Osteocyte (in vitro differentiated cells): ENCODE measurements at regions not wholly inside any gene's neighbourhood (a gene's known extent, or its start where the extent isn't known, plus 50 kb on each side); places are given as distances from the start of the nearest gene placed in this dataset.

Experiments
- DNase-seq: peaks from one replicate; pipeline ENCODE4 v3.0.0; 2021; ENCODE audit warnings: mixed read lengths; ENCODE audit not compliant: unreplicated experiment; ENCODE audit errors: extremely low spot score
- H3K27ac Mint-ChIP-seq: one replicate; pipeline ENCODE4 v1.8.0; 2021; ENCODE audit warnings: mild to moderate bottlenecking, mixed read lengths; ENCODE audit not compliant: unreplicated experiment
- H3K27me3 Mint-ChIP-seq: one replicate; pipeline ENCODE4 v1.8.0; 2021; ENCODE audit warnings: mixed read lengths; ENCODE audit not compliant: unreplicated experiment
- H3K36me3 Mint-ChIP-seq: one replicate; pipeline ENCODE4 v1.8.0; 2021; ENCODE audit warnings: mixed read lengths; ENCODE audit not compliant: unreplicated experiment
- H3K4me1 Mint-ChIP-seq: one replicate; pipeline ENCODE4 v1.8.0; 2021; ENCODE audit warnings: mixed read lengths; ENCODE audit not compliant: unreplicated experiment
- H3K4me3 Mint-ChIP-seq: one replicate; pipeline ENCODE4 v1.8.0; 2021; ENCODE audit warnings: mild to moderate bottlenecking, moderate library complexity, mixed read lengths; ENCODE audit not compliant: unreplicated experiment
- H3K9me3 Mint-ChIP-seq: one replicate; pipeline ENCODE4 v1.8.0; 2021; ENCODE audit warnings: mixed read lengths; ENCODE audit not compliant: unreplicated experiment
- TF ChIP-seq, protein P1 (sequence below): fragments of 200-600 bp; sonication (generic); IDR thresholded peaks from 2 replicates; pipeline ENCODE4 v1.5.0; 2021; ENCODE audit warnings: antibody characterized with exemption, mild to moderate bottlenecking, moderate library complexity

GRCh38 chr18:78720456-78721237 lies 259.0 kb upstream of the SALL3 start:
- H3K4me1 Mint-ChIP-seq: no peaks in the 10 kb centered on the region
- H3K27me3 Mint-ChIP-seq: no peaks in the 10 kb centered on the region
- TF ChIP-seq, protein P1, sequence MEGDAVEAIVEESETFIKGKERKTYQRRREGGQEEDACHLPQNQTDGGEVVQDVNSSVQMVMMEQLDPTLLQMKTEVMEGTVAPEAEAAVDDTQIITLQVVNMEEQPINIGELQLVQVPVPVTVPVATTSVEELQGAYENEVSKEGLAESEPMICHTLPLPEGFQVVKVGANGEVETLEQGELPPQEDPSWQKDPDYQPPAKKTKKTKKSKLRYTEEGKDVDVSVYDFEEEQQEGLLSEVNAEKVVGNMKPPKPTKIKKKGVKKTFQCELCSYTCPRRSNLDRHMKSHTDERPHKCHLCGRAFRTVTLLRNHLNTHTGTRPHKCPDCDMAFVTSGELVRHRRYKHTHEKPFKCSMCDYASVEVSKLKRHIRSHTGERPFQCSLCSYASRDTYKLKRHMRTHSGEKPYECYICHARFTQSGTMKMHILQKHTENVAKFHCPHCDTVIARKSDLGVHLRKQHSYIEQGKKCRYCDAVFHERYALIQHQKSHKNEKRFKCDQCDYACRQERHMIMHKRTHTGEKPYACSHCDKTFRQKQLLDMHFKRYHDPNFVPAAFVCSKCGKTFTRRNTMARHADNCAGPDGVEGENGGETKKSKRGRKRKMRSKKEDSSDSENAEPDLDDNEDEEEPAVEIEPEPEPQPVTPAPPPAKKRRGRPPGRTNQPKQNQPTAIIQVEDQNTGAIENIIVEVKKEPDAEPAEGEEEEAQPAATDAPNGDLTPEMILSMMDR: no peak
- H3K36me3 Mint-ChIP-seq: no peaks in the 10 kb centered on the region
- DNase-seq: no peak
- no peak overlapping the region for H3K27ac Mint-ChIP-seq
- H3K4me3 Mint-ChIP-seq: no peak overlapping the region
- peaks cover 9% of the 10 kb centered on the region for H3K9me3 Mint-ChIP-seq

DNA sequence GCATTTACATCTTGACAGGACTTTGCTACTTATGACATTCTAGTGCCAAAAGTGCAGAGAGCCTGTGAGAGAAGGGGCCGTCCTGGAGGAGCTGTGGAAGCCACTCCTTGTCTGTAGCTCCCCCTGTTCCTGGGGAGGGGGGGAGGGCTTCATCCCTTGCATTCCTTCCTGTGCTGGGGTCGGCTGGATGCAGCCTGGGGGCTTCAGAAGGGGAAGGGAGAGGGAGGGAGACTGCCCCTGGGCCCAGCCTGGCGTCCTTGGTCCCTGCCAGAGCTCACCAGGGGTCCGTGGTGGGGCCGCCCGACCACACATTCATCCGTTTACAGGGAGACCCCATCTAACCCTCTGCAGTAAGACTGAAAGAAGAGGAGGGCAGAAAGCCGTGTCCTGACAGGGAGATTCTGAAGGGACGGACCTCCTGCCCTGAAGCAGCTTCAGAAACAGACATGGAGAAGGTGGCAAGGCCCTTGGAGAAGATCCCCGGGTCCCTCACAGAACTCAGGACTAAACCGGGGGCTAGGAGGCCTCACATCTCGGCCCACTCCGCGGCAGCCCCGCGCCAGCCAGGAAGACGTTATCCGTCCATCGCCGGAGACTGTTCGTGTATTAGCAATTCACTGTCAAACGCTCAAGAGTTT lies 258.3 kb upstream of the SALL3 start:
- H3K27me3 Mint-ChIP-seq: no peaks in the 10 kb centered on the region
- no peaks in the 10 kb centered on the region for H3K36me3 Mint-ChIP-seq
- H3K4me3 Mint-ChIP-seq: no peak overlapping the region
- TF ChIP-seq, protein P1: no peak
- no peak for DNase-seq
- H3K27ac Mint-ChIP-seq: no peak overlapping the region
- H3K4me1 Mint-ChIP-seq: no peaks in the 10 kb centered on the region
- H3K9me3 Mint-ChIP-seq: peaks cover 9% of the 10 kb centered on the region

- DNase-seq: no peak
- H3K9me3 Mint-ChIP-seq: peaks cover 9% of the 10 kb centered on the region
- no peaks in the 10 kb centered on the region for H3K36me3 Mint-ChIP-seq
- H3K4me1 Mint-ChIP-seq: no peaks in the 10 kb centered on the region
- TF ChIP-seq, protein P1: no peak
- H3K27me3 Mint-ChIP-seq: no peaks in the 10 kb centered on the region
- no peak overlapping the region for H3K27ac Mint-ChIP-seq
- no peak overlapping the region for H3K4me3 Mint-ChIP-seq
Observed at GRCh38 chr18:78721981-78722380, 257.6 kb upstream of the SALL3 start.

DNA sequence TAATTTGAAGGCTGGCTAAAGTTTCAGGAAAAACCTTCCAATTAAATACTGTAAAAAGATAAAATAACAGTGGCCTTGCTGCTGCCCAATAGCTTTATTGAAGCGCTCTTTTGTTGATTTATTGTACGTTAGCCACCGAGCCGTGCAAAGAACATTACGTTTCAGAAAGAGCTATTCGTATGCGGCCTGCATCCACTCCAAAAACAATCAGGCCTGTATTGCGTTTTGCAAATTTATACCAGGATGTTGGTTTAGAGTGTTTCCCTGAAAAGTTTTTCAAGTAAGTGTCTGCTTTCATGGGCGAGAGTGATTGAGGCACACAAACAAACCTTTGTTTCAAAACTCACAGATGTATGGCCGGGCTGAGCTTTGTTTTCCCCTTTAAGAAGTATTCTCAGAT lies 257.2 kb upstream of the SALL3 start:
- no peak for DNase-seq
- Mint-ChIP-seq H3K4me1 (no peaks in the 10 kb centered on the region), H3K27me3 (no peaks in the 10 kb centered on the region), H3K36me3 (no peaks in the 10 kb centered on the region), H3K9me3 (peaks cover 9% of the 10 kb centered on the region), H3K4me3 (no peak overlapping the region), H3K27ac (no peak overlapping the region)
- TF ChIP-seq, protein P1: no peak

GRCh38 chr18:78722929-78723710 lies 256.5 kb upstream of the SALL3 start:
- Mint-ChIP-seq H3K36me3 (no peaks in the 10 kb centered on the region), H3K4me1 (no peaks in the 10 kb centered on the region), H3K9me3 (peaks cover 9% of the 10 kb centered on the region), H3K27ac (no peak overlapping the region), H3K4me3 (no peak overlapping the region), H3K27me3 (no peaks in the 10 kb centered on the region)
- TF ChIP-seq, protein P1: no peak
- no peak for DNase-seq
